ENCODE measurements at regions not wholly inside any gene's neighbourhood (a gene's known extent, or its start where the extent isn't known, plus 50 kb on each side); places are given as distances from the start of the nearest gene placed in this dataset.

- Histone ChIP-seq H3K9me3 (ENCODE audit: insufficient read depth, low read depth, low read length) (no peaks in the 10 kb centered on the region), H3K36me3 (ENCODE audit: insufficient read depth, low read length) (no peaks in the 10 kb centered on the region), H3K9ac (ENCODE audit: low read length) (no peak overlapping the region), H3K27ac (ENCODE audit: low read depth, low read length) (no peak overlapping the region), H4K20me1 (ENCODE audit: insufficient read depth, low read length) (no peaks in the 10 kb centered on the region), H3K4me3 (ENCODE audit: insufficient read depth, low read depth, low read length) (no peak overlapping the region), H3K4me2 (ENCODE audit: low read length) (no peak overlapping the region), H3K4me1 (ENCODE audit: insufficient read depth, low read length) (no peaks in the 10 kb centered on the region), H2AFZ (ENCODE audit: low read depth, low read length) (no peak overlapping the region), H3K79me2 (ENCODE audit: insufficient read depth, low read length) (no peaks in the 10 kb centered on the region), H3K27me3 (ENCODE audit: insufficient read depth, low read length) (no peaks in the 10 kb centered on the region)
- Mint-ChIP-seq H3K4me3 (ENCODE audit: unreplicated experiment) (no peak overlapping the region), H3K9me3 (ENCODE audit: unreplicated experiment) (peaks cover 2% of the 10 kb centered on the region), H3K27me3 (ENCODE audit: low read depth, unreplicated experiment) (no peaks in the 10 kb centered on the region), H3K4me1 (ENCODE audit: low read depth, unreplicated experiment) (no peaks in the 10 kb centered on the region), H3K27ac (ENCODE audit: unreplicated experiment) (no peak overlapping the region), H3K36me3 (ENCODE audit: low read depth, unreplicated experiment) (no peaks in the 10 kb centered on the region)
- no peak for FAIRE-seq
- TF ChIP-seq EZH2 (IDR thresholded peaks at IDR 0.05; ENCODE audit: insufficient read depth, low read length), result no peak
- TF ChIP-seq CTCF (IDR thresholded peaks at IDR 0.05; ENCODE audit: insufficient read depth, low read depth, low read length), result no peak
- DNase-seq (ENCODE audit: low read depth), result no peak
Observed at GRCh38 chr6:115545672-115545986, 515.1 kb downstream of the FRK start.

- Histone ChIP-seq H3K9ac (ENCODE audit: low read length) (no peak overlapping the region), H4K20me1 (ENCODE audit: insufficient read depth, low read length) (no peaks in the 10 kb centered on the region), H3K4me1 (ENCODE audit: insufficient read depth, low read length) (no peaks in the 10 kb centered on the region), H3K9me3 (ENCODE audit: insufficient read depth, low read depth, low read length) (no peaks in the 10 kb centered on the region), H3K4me3 (ENCODE audit: insufficient read depth, low read depth, low read length) (no peak overlapping the region), H3K79me2 (ENCODE audit: insufficient read depth, low read length) (no peaks in the 10 kb centered on the region), H2AFZ (ENCODE audit: low read depth, low read length) (no peak overlapping the region), H3K4me2 (ENCODE audit: low read length) (no peak overlapping the region), H3K36me3 (ENCODE audit: insufficient read depth, low read length) (no peaks in the 10 kb centered on the region), H3K27me3 (ENCODE audit: insufficient read depth, low read length) (no peaks in the 10 kb centered on the region), H3K27ac (ENCODE audit: low read depth, low read length) (no peak overlapping the region)
- no peaks in the 10 kb centered on the region for H3K27me3 Mint-ChIP-seq (ENCODE audit: low read depth, unreplicated experiment)
- FAIRE-seq (no peak), DNase-seq (ENCODE audit: low read depth) (no peak)
- H3K9me3 Mint-ChIP-seq (ENCODE audit: unreplicated experiment), result peaks cover 2% of the 10 kb centered on the region
- no peak overlapping the region for H3K27ac Mint-ChIP-seq (ENCODE audit: unreplicated experiment)
- H3K4me1 Mint-ChIP-seq (ENCODE audit: low read depth, unreplicated experiment), result no peaks in the 10 kb centered on the region
- TF ChIP-seq EZH2 (IDR thresholded peaks at IDR 0.05; ENCODE audit: insufficient read depth, low read length), result no peak
- TF ChIP-seq CTCF (IDR thresholded peaks at IDR 0.05; ENCODE audit: insufficient read depth, low read depth, low read length), result no peak
- no peaks in the 10 kb centered on the region for H3K36me3 Mint-ChIP-seq (ENCODE audit: low read depth, unreplicated experiment)
- H3K4me3 Mint-ChIP-seq (ENCODE audit: unreplicated experiment), result no peak overlapping the region
Observed at GRCh38 chr6:115544765-115545671, 515.7 kb downstream of the FRK start.

Data from astrocyte (in vitro differentiated cells and primary cell).